IMR-90 (cell line): ENCODE measurements at regions not wholly inside any gene's neighbourhood (a gene's known extent, or its start where the extent isn't known, plus 50 kb on each side); places are given as distances from the start of the nearest gene placed in this dataset.

ENCODE experiments used
- ATAC-seq: fragments of 200-7000 bp; cut with Tn5 transposase; 2 replicates; pipeline ENCODE4 v1.9.1; 2020; ENCODE audit warnings: low read depth, mild to moderate bottlenecking, moderate library complexity
- BruUV-seq: library from RNA; stranded (reverse); fragments of 400-500 nt; replicated peaks from 2 replicates; lab custom pipeline; 2021; lab: Mats Ljungman, UMichigan
- CTCF ChIA-PET: fragments of 300-600 bp; formaldehyde crosslinking; extraction: SDS; loops from one replicate; lab custom pipeline; 2021; ENCODE audit warnings: antibody characterized with exemption; lab: Yijun Ruan, JAX
- POLR2A ChIA-PET: fragments of 300-600 bp; sonication (Branson Sonifier 250); formaldehyde crosslinking; loops from one replicate; lab custom pipeline; 2022; ENCODE audit warnings: antibody characterized with exemption; ENCODE audit not compliant: unreplicated experiment; lab: Charles Lee
- DNase-seq: peaks from one replicate; pipeline ENCODE4 v3.0.0; 2013
- H2AFZ ChIP-seq: replicated peaks from 2 replicates; pipeline ENCODE3; 2013; ENCODE audit warnings: low read length, mild to moderate bottlenecking; ENCODE audit not compliant: poor library complexity
- H2AK5ac ChIP-seq: 2 replicates; pipeline ENCODE4 v1.6.1; 2013; ENCODE audit warnings: low read depth, low read length, inconsistent platforms
- H2AK9ac ChIP-seq: replicated peaks from 2 replicates; pipeline ENCODE3; 2013; ENCODE audit warnings: mild to moderate bottlenecking, low read depth, low read length, moderate library complexity; ENCODE audit not compliant: poor library complexity
- H2BK120ac ChIP-seq: 2 replicates; pipeline ENCODE4 v1.6.1; 2013; ENCODE audit warnings: low read depth, low read length, inconsistent platforms
- H2BK15ac ChIP-seq: 3 replicates; pipeline ENCODE4 v1.6.1; 2013; ENCODE audit warnings: low read depth, low read length, inconsistent platforms
- H2BK20ac ChIP-seq: 2 replicates; pipeline ENCODE4 v1.6.1; 2013; ENCODE audit warnings: low read depth, mild to moderate bottlenecking, inconsistent platforms, low read length, moderate library complexity
- H2BK5ac ChIP-seq: 2 replicates; pipeline ENCODE4 v1.6.1; 2013; ENCODE audit warnings: mild to moderate bottlenecking, low read depth, low read length, inconsistent platforms; ENCODE audit not compliant: poor library complexity, severe bottlenecking
- H3K14ac ChIP-seq: replicated peaks from 2 replicates; pipeline ENCODE4 v1.6.1; 2013; ENCODE audit warnings: low read depth, low read length, inconsistent platforms
- H3K18ac ChIP-seq: 2 replicates; pipeline ENCODE4 v1.6.1; 2013; ENCODE audit warnings: low read depth, low read length, control low read depth
- H3K23ac ChIP-seq: 2 replicates; pipeline ENCODE4 v1.6.1; 2013; ENCODE audit warnings: low read depth, low read length, inconsistent platforms
- H3K27ac ChIP-seq: 2 replicates; pipeline ENCODE4 v1.5.1; 2013; ENCODE audit warnings: mild to moderate bottlenecking, control low read depth, low read length; ENCODE audit not compliant: insufficient read depth
- H3K27me3 ChIP-seq: 2 replicates; pipeline ENCODE4 v1.6.1; 2013; ENCODE audit warnings: low read length; ENCODE audit not compliant: control insufficient read depth, insufficient read depth
- H3K36me3 ChIP-seq: 2 replicates; pipeline ENCODE4 v1.6.1; 2013; ENCODE audit warnings: low read length, mixed read lengths; ENCODE audit not compliant: control insufficient read depth, insufficient read depth
- H3K4ac ChIP-seq: 2 replicates; pipeline ENCODE4 v1.6.1; 2013; ENCODE audit warnings: low read depth, low read length, inconsistent platforms
- H3K4me1 ChIP-seq: 2 replicates; pipeline ENCODE4 v1.6.1; 2013; ENCODE audit warnings: low read length, mixed read lengths; ENCODE audit not compliant: control insufficient read depth, insufficient read depth
- H3K4me2 ChIP-seq: 2 replicates; pipeline ENCODE4 v1.6.1; 2013; ENCODE audit warnings: low read depth, mild to moderate bottlenecking, control low read depth, low read length, moderate library complexity
- H3K4me3 ChIP-seq: 2 replicates; pipeline ENCODE4 v1.5.1; 2013; ENCODE audit warnings: low read depth, mild to moderate bottlenecking, control low read depth, low read length, moderate library complexity; ENCODE audit not compliant: insufficient read depth
- H3K56ac ChIP-seq: 2 replicates; pipeline ENCODE4 v1.6.1; 2013; ENCODE audit warnings: low read length, inconsistent platforms; ENCODE audit not compliant: insufficient read depth; ENCODE audit errors: extremely low read depth
- H3K79me1 ChIP-seq, 2 experiments: 2 replicates each; pipeline ENCODE4 v1.6.1; 2013; ENCODE audit warnings: low read length in 2 of 2, inconsistent platforms in 1 of 2, low read depth in 1 of 2
- H3K9ac ChIP-seq: 2 replicates; pipeline ENCODE4 v1.6.1; 2013; ENCODE audit warnings: low read depth, low read length, control low read depth
- H3K9me1 ChIP-seq: 2 replicates; pipeline ENCODE4 v1.6.1; 2013; ENCODE audit warnings: low read length, inconsistent platforms; ENCODE audit not compliant: insufficient read depth
- H3K9me3 ChIP-seq: 2 replicates; pipeline ENCODE4 v1.6.1; 2013; ENCODE audit warnings: low read length; ENCODE audit not compliant: control insufficient read depth, insufficient read depth
- H4K20me1 ChIP-seq: 2 replicates; pipeline ENCODE4 v1.6.1; 2013; ENCODE audit warnings: low read length, inconsistent platforms; ENCODE audit not compliant: insufficient read depth
- H4K5ac ChIP-seq: 2 replicates; pipeline ENCODE4 v1.6.1; 2013; ENCODE audit warnings: mild to moderate bottlenecking, low read depth, low read length, control low read depth
- H4K8ac ChIP-seq, 2 experiments: 2 replicates each; pipeline ENCODE4 v1.6.1; 2013; ENCODE audit warnings: low read depth in 2 of 2, low read length in 2 of 2, control low read depth in 1 of 2, inconsistent platforms in 1 of 2
- H4K91ac ChIP-seq: 2 replicates; pipeline ENCODE4 v1.6.1; 2013; ENCODE audit warnings: low read depth, low read length, inconsistent platforms; ENCODE audit not compliant: insufficient read depth
- BHLHE40 ChIP-seq: fragments of 150-350 bp; IDR thresholded peaks from 2 replicates; pipeline ENCODE4 v1.6.1; 2016; ENCODE audit warnings: mild to moderate bottlenecking, low read depth, low read length
- CEBPB ChIP-seq: IDR thresholded peaks from 2 replicates; pipeline ENCODE4 v1.6.1; 2012; ENCODE audit warnings: low read depth, low read length, improper control_type of control experiment
- CHD1 ChIP-seq: IDR thresholded peaks from 2 replicates; pipeline ENCODE4 v1.6.1; 2012; ENCODE audit warnings: low read depth, low read length, improper control_type of control experiment
- CTCF ChIP-seq: conservative IDR thresholded peaks from 2 replicates; pipeline ENCODE4 v1.5.1; 2012; ENCODE audit warnings: mild to moderate bottlenecking, low read depth, low read length, improper control_type of control experiment
- ELK1 ChIP-seq: fragments of 150-350 bp; IDR thresholded peaks from 2 replicates; pipeline ENCODE4 v1.6.1; 2016; ENCODE audit warnings: low read depth, mild to moderate bottlenecking, low read length, moderate library complexity, borderline replicate concordance
- FOS ChIP-seq: fragments of 150-350 bp; IDR thresholded peaks from 2 replicates; pipeline ENCODE4 v1.6.1; 2016; ENCODE audit warnings: low read depth, low read length
- MAFK ChIP-seq: IDR thresholded peaks from 2 replicates; pipeline ENCODE4 v1.6.1; 2012; ENCODE audit warnings: low read depth, low read length, improper control_type of control experiment
- MAZ ChIP-seq: IDR thresholded peaks from 2 replicates; pipeline ENCODE4 v1.6.1; 2012; ENCODE audit warnings: low read depth, mild to moderate bottlenecking, low read length, improper control_type of control experiment, moderate library complexity, borderline replicate concordance
- MXI1 ChIP-seq: IDR thresholded peaks from 2 replicates; pipeline ENCODE4 v1.6.1; 2012; ENCODE audit warnings: low read depth, mild to moderate bottlenecking, low read length, moderate library complexity, borderline replicate concordance
- NFE2L2 ChIP-seq: fragments of 150-350 bp; IDR thresholded peaks from 2 replicates; pipeline ENCODE4 v1.6.1; 2016; ENCODE audit warnings: low read depth, mild to moderate bottlenecking, low read length
- POLR2A ChIP-seq: IDR thresholded peaks from 2 replicates; pipeline ENCODE4 v1.6.1; 2012; ENCODE audit warnings: mild to moderate bottlenecking, low read depth, low read length
- RAD21 ChIP-seq: IDR thresholded peaks from 2 replicates; pipeline ENCODE4 v1.6.1; 2012; ENCODE audit warnings: low read length, improper control_type of control experiment
- RCOR1 ChIP-seq: IDR thresholded peaks from 2 replicates; pipeline ENCODE4 v1.6.1; 2012; ENCODE audit warnings: mild to moderate bottlenecking, low read length, improper control_type of control experiment; ENCODE audit not compliant: insufficient replicate concordance
- RFX5 ChIP-seq: IDR thresholded peaks from 2 replicates; pipeline ENCODE4 v1.8.0; 2012; ENCODE audit warnings: low read depth, mild to moderate bottlenecking, low read length, moderate library complexity
- SMC3 ChIP-seq: fragments of 150-350 bp; IDR thresholded peaks from 2 replicates; pipeline ENCODE4 v1.6.1; 2016; ENCODE audit warnings: low read depth, mild to moderate bottlenecking, antibody characterized with exemption, low read length, moderate library complexity
- USF2 ChIP-seq: fragments of 150-350 bp; IDR thresholded peaks from 2 replicates; pipeline ENCODE4 v1.6.1; 2017; ENCODE audit warnings: mild to moderate bottlenecking, antibody characterized with exemption, low read length, low read depth
- WGBS, 2 experiments: methylation state at CpG; one replicate each; pipeline versions ENCODE4 v1.1.5 to v1.1.7; 2013; ENCODE audit warnings: missing lambda C conversion rate in 2 of 2; ENCODE audit not compliant: insufficient read length in 1 of 2; ENCODE audit errors: extremely low coverage in 2 of 2; 5-methylcytosine and 5-hydroxymethylcytosine counted together
- dilution Hi-C: fragments of 300-500 bp; cut with HindIII; formaldehyde crosslinking; loops from one replicate; pipeline ENCODE4 v1.14.3; 2018; ENCODE audit warnings: low sequenced_read_pairs; ENCODE audit not compliant: unreplicated experiment
- in situ Hi-C: fragments of 300-500 bp; cut with MboI; formaldehyde crosslinking; loops from 3 replicates; pipeline ENCODE4 v1.14.3; 2019; ENCODE audit warnings: low sequenced_read_pairs, inconsistent platforms, mixed read lengths
- intact Hi-C: fragments of 100-400 bp; cut with micrococcal nuclease; formaldehyde crosslinking; loops from 2 replicates; pipeline ENCODE4 v1.10.0; 2022

- Histone ChIP-seq H4K91ac (no peak overlapping the region), H3K9me3 (no peaks in the 10 kb centered on the region), H2AK5ac (no peak overlapping the region), H2BK15ac (no peak overlapping the region), H3K36me3 (no peaks in the 10 kb centered on the region), H4K20me1 (no peaks in the 10 kb centered on the region), H3K4me3 (no peak overlapping the region), H3K4me1 (peaks cover 2% of the 10 kb centered on the region; the same call in 1 of the 2 replicates), H2BK20ac (no peak overlapping the region), H2BK120ac (no peak overlapping the region), H3K4me2 (no peak overlapping the region), H3K18ac (no peak overlapping the region), H2AK9ac (no peak overlapping the region), H3K79me1 (no peaks in the 10 kb centered on the region), H3K27me3 (no peaks in the 10 kb centered on the region), H4K5ac (no peak overlapping the region), H3K4ac (no peak overlapping the region), H3K56ac (no peak overlapping the region), H3K9me1 (no peaks in the 10 kb centered on the region), H2AFZ (no peak overlapping the region), H3K23ac (no peak overlapping the region), H3K9ac (no peak overlapping the region), H2BK5ac (no peak overlapping the region), H4K8ac (no peak overlapping the region), H3K14ac (no peak overlapping the region), H3K27ac (no peak overlapping the region)
- WGBS, 2 experiments = no CpG with 5 or more reads among the region's 1 CpG
- ATAC-seq (no peak), DNase-seq (no peak)
- intact Hi-C loops (no loop called here), in situ Hi-C loops (no loop called here), dilution Hi-C loops (no loop called here)
- TF ChIP-seq RAD21 (no peak), SMC3 (no peak), CTCF (no peak), MXI1 (no peak), BHLHE40 (no peak), POLR2A (no peak), CEBPB (no peak), MAZ (no peak), FOS (no peak), ELK1 (no peak), USF2 (no peak), RCOR1 (no peak), MAFK (no peak), NFE2L2 (no peak), RFX5 (no peak), CHD1 (no peak)
- no TSS peak for BruUV-seq
- ChIA-PET POLR2A (no interaction called here), CTCF (no interaction called here)
Measured at GRCh38 chr1:222031318-222031717, 289.4 kb upstream of the DUSP10 start.
